Keratinocyte (primary cell): ENCODE measurements at regions not wholly inside any gene's neighbourhood (a gene's known extent, or its start where the extent isn't known, plus 50 kb on each side); places are given as distances from the start of the nearest gene placed in this dataset.
"Not testable (repeated sequence)": the region's sequence is repeated elsewhere in the genome, so short reads cannot be mapped to it uniquely, and the experiment has no call there.

ENCODE experiments used
- DNase-seq: peaks from one replicate; pipeline ENCODE4 v3.0.0-alpha.2; 2011; ENCODE audit warnings: low read depth, missing footprints, low spot score
- FAIRE-seq: peaks from 2 replicates; lab custom pipeline; 2011; peaks lifted over from hg19 to GRCh38; lab: Jason Lieb, UNC
- H2AFZ ChIP-seq: 2 replicates; pipeline ENCODE4 v1.6.0; 2012; ENCODE audit warnings: low read length, control low read depth, inconsistent platforms; ENCODE audit not compliant: control insufficient read depth
- H3K27ac ChIP-seq: 2 replicates; pipeline ENCODE4 v1.5.1; 2011; ENCODE audit warnings: low read length; ENCODE audit not compliant: control insufficient read depth, insufficient read depth
- H3K27me3 ChIP-seq: 3 replicates; pipeline ENCODE4 v1.6.0; 2011; ENCODE audit warnings: low read length; ENCODE audit not compliant: control insufficient read depth, insufficient read depth; ENCODE audit errors: extremely low read depth
- H3K36me3 ChIP-seq, 2 experiments: 2 replicates in 1 of 2; 3 replicates in 1 of 2; pipeline ENCODE4 v1.5.1; 2011; ENCODE audit warnings: low read length in 2 of 2, mild to moderate bottlenecking in 1 of 2; ENCODE audit not compliant: control insufficient read depth in 2 of 2, insufficient read depth in 2 of 2; ENCODE audit errors: extremely low read depth in 1 of 2
- H3K4me1 ChIP-seq: 3 replicates; pipeline ENCODE4 v1.5.1; 2011; ENCODE audit warnings: low read length; ENCODE audit not compliant: control insufficient read depth, insufficient read depth; ENCODE audit errors: extremely low read depth
- H3K4me2 ChIP-seq: 3 replicates; pipeline ENCODE4 v1.6.0; 2011; ENCODE audit warnings: low read depth, low read length; ENCODE audit not compliant: control insufficient read depth, insufficient read depth; ENCODE audit errors: extremely low read depth
- H3K4me3 ChIP-seq, 3 experiments: fragments of 200-600 bp in 1 of 3; sonication (generic) in 1 of 3; 2 replicates in 2 of 3; 3 replicates in 1 of 3; pipeline ENCODE4 v1.5.1; 2011 to 2016; ENCODE audit warnings: low read length in 3 of 3, mild to moderate bottlenecking in 3 of 3, control low read depth in 2 of 3, inconsistent platforms in 1 of 3, low read depth in 1 of 3, mixed read lengths in 1 of 3, mixed run types in 1 of 3, moderate library complexity in 1 of 3; ENCODE audit not compliant: control insufficient read depth in 2 of 3, insufficient read depth in 2 of 3; ENCODE audit errors: extremely low read depth in 1 of 3
- H3K79me2 ChIP-seq: 2 replicates; pipeline ENCODE4 v1.6.0; 2012; ENCODE audit warnings: low read length; ENCODE audit not compliant: control insufficient read depth, insufficient read depth
- H3K9ac ChIP-seq: 3 replicates; pipeline ENCODE4 v1.6.0; 2011; ENCODE audit warnings: low read length; ENCODE audit not compliant: control insufficient read depth, insufficient read depth; ENCODE audit errors: extremely low read depth
- H3K9me1 ChIP-seq: 3 replicates; pipeline ENCODE4 v1.6.0; 2011; ENCODE audit warnings: low read length; ENCODE audit not compliant: control insufficient read depth, insufficient read depth; ENCODE audit errors: extremely low read depth
- H3K9me3 ChIP-seq: 2 replicates; pipeline ENCODE4 v1.5.1; 2012; ENCODE audit warnings: low read depth, low read length; ENCODE audit not compliant: control insufficient read depth
- H4K20me1 ChIP-seq: 3 replicates; pipeline ENCODE4 v1.6.0; 2011; ENCODE audit warnings: low read length; ENCODE audit not compliant: control insufficient read depth, insufficient read depth; ENCODE audit errors: extremely low read depth
- EZH2 ChIP-seq: IDR thresholded peaks from one replicate; pipeline ENCODE4 v1.6.1; 2012; ENCODE audit warnings: inconsistent platforms, mild to moderate bottlenecking, low read length, moderate library complexity
- dilution Hi-C: fragments of 300-500 bp; cut with MboI; formaldehyde crosslinking; loops from one replicate; pipeline ENCODE4 v1.7.0; 2020; ENCODE audit warnings: low sequenced_read_pairs; ENCODE audit not compliant: extremely low pct_ligation_motif_present
- TF ChIP-seq, protein P1 (sequence below), 3 experiments: IDR thresholded peaks in 1 of 3; conservative IDR thresholded peaks in 1 of 3; optimal IDR thresholded peaks in 1 of 3; 2 replicates in 2 of 3; 3 replicates in 1 of 3; pipeline versions ENCODE3 to v1.5.1; 2011; ENCODE audit warnings: low read length in 3 of 3, mild to moderate bottlenecking in 3 of 3, moderate library complexity in 2 of 3, control low read depth in 1 of 3, inconsistent platforms in 1 of 3; ENCODE audit not compliant: insufficient read depth in 2 of 3; ENCODE audit errors: extremely low read depth in 1 of 3

GRCh38 chr10:27373566-27374160 lies 130.4 kb upstream of the RAB18 start:
- Histone ChIP-seq H2AFZ (no peak overlapping the region), H3K4me1 (peaks cover 14% of the 10 kb centered on the region), H3K9me3 (no peaks in the 10 kb centered on the region), H3K27ac (no peak overlapping the region), H3K36me3 (no peaks in the 10 kb centered on the region), H3K4me3 (no peak overlapping the region), H3K79me2 (no peaks in the 10 kb centered on the region), H3K9me1 (no peaks in the 10 kb centered on the region), H3K9ac (no peak overlapping the region), H3K27me3 (no peaks in the 10 kb centered on the region), H4K20me1 (no peaks in the 10 kb centered on the region), H3K4me2 (no peak overlapping the region)
- DNase-seq, result no peak
- no peak for TF ChIP-seq EZH2
- TF ChIP-seq, protein P1, sequence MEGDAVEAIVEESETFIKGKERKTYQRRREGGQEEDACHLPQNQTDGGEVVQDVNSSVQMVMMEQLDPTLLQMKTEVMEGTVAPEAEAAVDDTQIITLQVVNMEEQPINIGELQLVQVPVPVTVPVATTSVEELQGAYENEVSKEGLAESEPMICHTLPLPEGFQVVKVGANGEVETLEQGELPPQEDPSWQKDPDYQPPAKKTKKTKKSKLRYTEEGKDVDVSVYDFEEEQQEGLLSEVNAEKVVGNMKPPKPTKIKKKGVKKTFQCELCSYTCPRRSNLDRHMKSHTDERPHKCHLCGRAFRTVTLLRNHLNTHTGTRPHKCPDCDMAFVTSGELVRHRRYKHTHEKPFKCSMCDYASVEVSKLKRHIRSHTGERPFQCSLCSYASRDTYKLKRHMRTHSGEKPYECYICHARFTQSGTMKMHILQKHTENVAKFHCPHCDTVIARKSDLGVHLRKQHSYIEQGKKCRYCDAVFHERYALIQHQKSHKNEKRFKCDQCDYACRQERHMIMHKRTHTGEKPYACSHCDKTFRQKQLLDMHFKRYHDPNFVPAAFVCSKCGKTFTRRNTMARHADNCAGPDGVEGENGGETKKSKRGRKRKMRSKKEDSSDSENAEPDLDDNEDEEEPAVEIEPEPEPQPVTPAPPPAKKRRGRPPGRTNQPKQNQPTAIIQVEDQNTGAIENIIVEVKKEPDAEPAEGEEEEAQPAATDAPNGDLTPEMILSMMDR (optimal IDR thresholded peaks at IDR 0.05 in 1 of 3, IDR thresholded peaks at IDR 0.05 in 1 of 3, conservative IDR thresholded peaks at IDR 0.05 in 1 of 3; ENCODE audit: extremely low read depth in 1 of 3, insufficient read depth in 2 of 3, low read length in 3 of 3), result no peak
- no peak for FAIRE-seq
- dilution Hi-C loops, result no loop called here

- Histone ChIP-seq H3K4me1 (peaks cover 14% of the 10 kb centered on the region), H3K9me3 (no peaks in the 10 kb centered on the region), H3K4me2 (no peak overlapping the region), H3K9me1 (no peaks in the 10 kb centered on the region), H3K36me3 (no peaks in the 10 kb centered on the region), H3K27me3 (no peaks in the 10 kb centered on the region), H3K4me3 (no peak overlapping the region), H2AFZ (no peak overlapping the region), H3K27ac (no peak overlapping the region), H3K79me2 (no peaks in the 10 kb centered on the region), H4K20me1 (no peaks in the 10 kb centered on the region), H3K9ac (no peak overlapping the region)
- dilution Hi-C loops, result no loop called here
- no peak for DNase-seq
- FAIRE-seq, result peak; percentile 58
- TF ChIP-seq EZH2, result no peak
- TF ChIP-seq, protein P1 (optimal IDR thresholded peaks at IDR 0.05 in 1 of 3, IDR thresholded peaks at IDR 0.05 in 1 of 3, conservative IDR thresholded peaks at IDR 0.05 in 1 of 3; ENCODE audit: extremely low read depth in 1 of 3, insufficient read depth in 2 of 3, low read length in 3 of 3), result no peak
Observed at GRCh38 chr10:27372095-27372494, 131.5 kb upstream of the ACBD5 start.

DNA sequence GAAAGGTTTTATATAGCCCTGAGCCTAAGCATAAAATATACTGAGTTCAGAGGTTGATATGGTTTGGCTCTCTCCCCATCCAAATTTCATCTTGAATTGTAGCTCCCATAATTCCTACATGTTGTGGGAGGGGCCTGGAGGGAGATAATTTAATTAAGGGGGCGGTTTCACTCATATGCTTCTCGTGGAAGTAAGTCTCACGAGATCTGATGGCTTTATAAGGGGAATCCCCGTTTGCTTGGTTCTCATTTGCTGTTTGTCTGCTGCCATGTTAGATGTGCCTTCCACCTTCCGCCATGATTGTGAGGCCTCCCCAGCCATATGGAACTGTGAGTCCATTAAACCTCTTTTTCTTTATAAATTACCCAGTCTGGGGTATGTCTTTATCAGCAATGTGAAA lies 130.8 kb upstream of the ACBD5 start:
- H3K4me1 ChIP-seq, result peaks cover 14% of the 10 kb centered on the region
- H3K9ac ChIP-seq, result not testable (repeated sequence)

More for the DNA sequence above, 130.8 kb upstream of the ACBD5 start:
- DNase-seq, H3K4me3 ChIP-seq, dilution Hi-C loops, H3K27me3 ChIP-seq, H4K20me1 ChIP-seq, H3K4me2 ChIP-seq, H3K9me1 ChIP-seq, H2AFZ ChIP-seq, H3K36me3 ChIP-seq, FAIRE-seq, H3K9me3 ChIP-seq, H3K79me2 ChIP-seq, H3K27ac ChIP-seq: not testable (repeated sequence)
